NB4 (cell line): ENCODE measurements at regions not wholly inside any gene's neighbourhood (a gene's known extent, or its start where the extent isn't known, plus 50 kb on each side); places are given as distances from the start of the nearest gene placed in this dataset.

Experiments
- DNase-seq: peaks from one replicate; pipeline ENCODE4 v3.0.0; 2010; ENCODE audit warnings: low read depth
- H3K4me3 ChIP-seq: one replicate; pipeline ENCODE4 v1.5.1; 2011; ENCODE audit warnings: mild to moderate bottlenecking, low read depth, low read length, moderate library complexity
- MYC ChIP-seq: IDR thresholded peaks from 2 replicates; pipeline ENCODE4 v1.6.1; 2011; ENCODE audit warnings: low read depth, low read length
- POLR2A ChIP-seq: IDR thresholded peaks from 2 replicates; pipeline ENCODE4 v1.6.1; 2011; ENCODE audit warnings: mild to moderate bottlenecking; ENCODE audit not compliant: insufficient read length; ENCODE audit errors: extremely low read depth
- TF ChIP-seq, protein P1 (sequence below): IDR thresholded peaks from one replicate; pipeline ENCODE4 v1.5.1; 2012; ENCODE audit warnings: low read depth, low read length
- TF ChIP-seq, protein P2 (sequence below): IDR thresholded peaks from 2 replicates; pipeline ENCODE4 v1.6.1; 2011; ENCODE audit warnings: low read depth, low read length

DNA sequence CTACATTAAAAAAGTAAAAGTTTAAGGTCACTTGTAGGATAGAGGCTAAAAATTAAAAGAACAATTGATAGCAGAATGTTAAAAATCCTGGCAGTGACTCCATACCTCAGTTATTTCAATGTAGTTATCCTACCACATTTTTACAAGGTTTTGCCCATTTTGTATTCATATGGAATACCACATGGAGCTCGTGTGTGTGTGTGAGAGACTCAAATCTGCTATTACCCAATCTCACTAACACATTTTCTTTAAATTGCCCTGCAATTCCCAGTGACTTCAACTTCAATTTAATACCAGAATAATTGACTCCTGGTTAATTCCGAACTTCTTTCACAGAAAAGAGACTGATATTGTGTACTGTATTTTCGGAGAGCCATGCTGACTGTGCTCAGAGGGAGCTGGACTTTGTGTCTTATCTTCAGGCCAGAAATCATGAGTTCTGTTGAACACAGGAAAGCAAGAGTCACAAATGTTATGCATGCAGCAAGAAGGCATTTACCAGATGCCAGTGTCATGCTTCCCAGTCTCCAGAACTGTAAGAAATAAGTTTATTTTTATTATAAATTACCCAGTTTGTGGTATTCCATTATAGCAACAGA, 529.0 kb upstream of the NECTIN3 start:
- H3K4me3 ChIP-seq, result no peak overlapping the region
- DNase-seq, result no peak
- TF ChIP-seq POLR2A, result no peak
- TF ChIP-seq, protein P1, sequence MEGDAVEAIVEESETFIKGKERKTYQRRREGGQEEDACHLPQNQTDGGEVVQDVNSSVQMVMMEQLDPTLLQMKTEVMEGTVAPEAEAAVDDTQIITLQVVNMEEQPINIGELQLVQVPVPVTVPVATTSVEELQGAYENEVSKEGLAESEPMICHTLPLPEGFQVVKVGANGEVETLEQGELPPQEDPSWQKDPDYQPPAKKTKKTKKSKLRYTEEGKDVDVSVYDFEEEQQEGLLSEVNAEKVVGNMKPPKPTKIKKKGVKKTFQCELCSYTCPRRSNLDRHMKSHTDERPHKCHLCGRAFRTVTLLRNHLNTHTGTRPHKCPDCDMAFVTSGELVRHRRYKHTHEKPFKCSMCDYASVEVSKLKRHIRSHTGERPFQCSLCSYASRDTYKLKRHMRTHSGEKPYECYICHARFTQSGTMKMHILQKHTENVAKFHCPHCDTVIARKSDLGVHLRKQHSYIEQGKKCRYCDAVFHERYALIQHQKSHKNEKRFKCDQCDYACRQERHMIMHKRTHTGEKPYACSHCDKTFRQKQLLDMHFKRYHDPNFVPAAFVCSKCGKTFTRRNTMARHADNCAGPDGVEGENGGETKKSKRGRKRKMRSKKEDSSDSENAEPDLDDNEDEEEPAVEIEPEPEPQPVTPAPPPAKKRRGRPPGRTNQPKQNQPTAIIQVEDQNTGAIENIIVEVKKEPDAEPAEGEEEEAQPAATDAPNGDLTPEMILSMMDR, result no peak
- TF ChIP-seq, protein P2, sequence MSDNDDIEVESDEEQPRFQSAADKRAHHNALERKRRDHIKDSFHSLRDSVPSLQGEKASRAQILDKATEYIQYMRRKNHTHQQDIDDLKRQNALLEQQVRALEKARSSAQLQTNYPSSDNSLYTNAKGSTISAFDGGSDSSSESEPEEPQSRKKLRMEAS, result no peak
- no peak for TF ChIP-seq MYC

DNA sequence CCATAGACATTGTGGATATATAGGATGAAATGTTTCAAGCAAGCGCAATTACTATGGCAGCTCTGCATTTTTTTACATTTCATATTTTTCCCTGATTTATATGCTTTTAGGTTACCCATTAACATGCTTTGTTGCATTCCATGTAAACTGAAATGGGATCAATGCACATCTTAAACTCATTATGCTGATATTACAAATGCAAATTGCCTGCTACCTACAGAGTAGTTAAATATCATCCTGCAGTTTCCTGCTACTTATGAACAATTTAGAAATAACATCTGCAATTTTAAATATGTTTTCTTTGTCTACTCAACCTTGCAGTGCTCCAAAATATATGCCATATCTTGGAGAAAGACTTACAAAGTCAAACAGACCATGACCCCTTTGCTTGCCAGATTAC, 526.9 kb upstream of the NECTIN3 start:
- no peak overlapping the region for H3K4me3 ChIP-seq
- no peak for DNase-seq
- no peak for TF ChIP-seq POLR2A
- TF ChIP-seq, protein P1, result no peak
- TF ChIP-seq, protein P2, result no peak
- no peak for TF ChIP-seq MYC

DNA sequence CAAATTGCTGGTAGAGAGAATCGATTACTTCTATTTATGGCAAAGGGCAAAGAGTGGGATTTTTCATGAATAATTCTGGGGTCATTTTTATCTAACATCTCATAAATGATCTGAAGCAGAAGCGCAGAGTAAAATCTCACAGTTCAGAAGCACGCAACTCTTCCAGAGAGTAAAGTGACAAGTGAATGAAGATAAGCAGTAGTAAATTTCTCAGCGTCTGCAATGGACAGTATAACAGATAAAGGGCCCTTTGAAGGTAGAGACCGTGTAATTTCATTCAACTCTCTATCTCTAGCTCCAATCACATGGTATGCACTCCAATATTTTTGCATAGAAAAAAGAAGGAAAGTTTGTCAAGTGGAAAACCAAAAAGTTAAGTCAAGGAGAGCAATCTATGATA, 521.1 kb upstream of the NECTIN3 start:
- no peak overlapping the region for H3K4me3 ChIP-seq
- TF ChIP-seq, protein P1, result no peak
- no peak for TF ChIP-seq MYC
- TF ChIP-seq, protein P2, result no peak
- no peak for TF ChIP-seq POLR2A
- DNase-seq, result no peak

DNA sequence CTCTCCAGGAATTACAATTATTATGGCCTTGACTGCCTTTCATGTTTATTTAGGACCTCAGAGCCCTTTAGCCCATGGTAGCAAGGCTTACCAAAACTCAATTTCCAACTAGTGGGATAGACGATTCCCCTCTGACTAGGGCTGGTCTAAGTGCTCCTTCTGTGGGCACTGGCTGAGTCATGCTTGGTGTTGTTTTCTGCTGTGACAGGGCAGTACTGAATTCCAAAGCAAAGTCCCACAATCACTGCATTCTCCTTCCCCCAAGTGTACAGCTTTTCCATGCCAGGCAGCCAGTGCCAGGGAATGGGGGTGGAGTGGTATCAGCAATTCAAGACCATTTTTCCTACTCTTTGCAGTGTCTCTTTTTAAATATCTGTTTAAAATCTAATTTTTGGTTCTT, 509.0 kb upstream of the NECTIN3 start:
- DNase-seq, result no peak
- no peak overlapping the region for H3K4me3 ChIP-seq
- TF ChIP-seq, protein P1, result no peak
- no peak for TF ChIP-seq POLR2A
- TF ChIP-seq, protein P2, result no peak
- TF ChIP-seq MYC, result no peak

DNA sequence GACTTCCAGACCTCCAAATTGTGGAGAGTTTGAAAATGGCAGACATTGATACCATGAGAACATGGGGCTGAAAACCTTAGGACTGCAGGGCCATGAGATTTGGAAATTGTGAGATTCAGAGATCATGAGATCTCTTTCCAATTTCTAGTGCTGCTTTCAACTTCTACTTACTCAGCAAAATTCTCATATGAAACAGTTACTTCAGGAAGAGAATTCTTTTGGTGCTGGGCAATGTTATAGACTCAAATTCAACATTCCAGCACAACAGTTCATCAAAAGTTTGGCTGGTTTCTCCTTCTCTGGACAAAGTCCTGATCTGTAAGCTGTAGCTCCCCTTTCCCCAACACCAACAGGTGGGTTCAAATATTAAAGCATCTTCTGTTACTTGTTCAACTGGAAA, 506.9 kb upstream of the NECTIN3 start:
- DNase-seq, result no peak
- TF ChIP-seq, protein P2, result no peak
- TF ChIP-seq POLR2A (no peak), MYC (no peak)
- TF ChIP-seq, protein P1, result no peak

More for the DNA sequence above, 506.9 kb upstream of the NECTIN3 start:
- no peak overlapping the region for H3K4me3 ChIP-seq
